ENCODE measurements at regions not wholly inside any gene's neighbourhood (a gene's known extent, or its start where the extent isn't known, plus 50 kb on each side); places are given as distances from the start of the nearest gene placed in this dataset.
"Not testable (repeated sequence)": the region's sequence is repeated elsewhere in the genome, so short reads cannot be mapped to it uniquely, and the experiment has no call there.

DNA sequence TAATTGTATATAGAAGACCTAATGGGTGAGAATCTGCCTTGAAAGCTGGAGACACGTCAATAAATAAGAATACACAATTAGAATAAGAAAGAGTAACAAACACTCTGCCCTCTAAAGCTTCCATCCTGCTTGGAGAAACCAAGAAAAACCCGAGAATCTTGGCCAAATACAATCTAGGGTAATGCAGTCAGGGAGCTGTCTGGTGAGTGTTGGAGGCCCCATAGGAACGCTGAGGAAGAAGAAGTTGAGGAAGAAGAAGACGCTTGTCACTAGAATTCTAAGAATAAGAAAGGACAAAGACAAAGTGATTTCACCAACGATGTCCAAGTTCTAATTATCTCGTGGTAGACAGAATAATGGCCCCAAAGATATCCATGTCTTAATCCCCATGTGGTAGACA lies 4485.9 kb upstream of the OR11H1 start:
- POLR2A ChIA-PET: no interaction called here
- CTCF ChIA-PET: no interaction called here
- TF ChIP-seq PKNOX1 (IDR thresholded peaks at IDR 0.05) (no peak), ELF4 (IDR thresholded peaks at IDR 0.05) (no peak), FOXA1 (IDR thresholded peaks at IDR 0.05) (no peak), ARNT (IDR thresholded peaks at IDR 0.05) (no peak), HDGF (IDR thresholded peaks at IDR 0.05; ENCODE audit: borderline replicate concordance) (no peak), ZNF384 (IDR thresholded peaks at IDR 0.05) (no peak), NFRKB (IDR thresholded peaks at IDR 0.05) (no peak), SUZ12 (IDR thresholded peaks at IDR 0.05) (no peak), SP1 (IDR thresholded peaks at IDR 0.05) (no peak), FOXM1 (IDR thresholded peaks at IDR 0.05; ENCODE audit: borderline replicate concordance) (no peak), LEF1 (IDR thresholded peaks at IDR 0.05; ENCODE audit: borderline replicate concordance) (no peak), CTBP1 (IDR thresholded peaks at IDR 0.05; ENCODE audit: borderline replicate concordance) (no peak), L3MBTL2 (conservative IDR thresholded peaks at IDR 0.05) (no peak), FOXK2 (IDR thresholded peaks at IDR 0.05) (no peak), BHLHE40 (IDR thresholded peaks at IDR 0.05; ENCODE audit: borderline replicate concordance) (no peak), TARDBP (IDR thresholded peaks at IDR 0.05) (no peak)
- DNase-seq (ENCODE audit: extremely low spot score): no peak

GRCh38 chr22:11043289-11043688 lies 4484.7 kb upstream of the OR11H1 start:
- POLR2A ChIA-PET; DNase-seq (ENCODE audit: extremely low spot score); CTCF ChIA-PET: not testable (repeated sequence)

- CTCF ChIA-PET; DNase-seq (ENCODE audit: extremely low spot score); POLR2A ChIA-PET: not testable (repeated sequence)
These were observed 4479.1 kb upstream of the OR11H1 start for GRCh38 chr22:11048884-11049283.

- DNase-seq (ENCODE audit: extremely low spot score); CTCF ChIA-PET; POLR2A ChIA-PET: not testable (repeated sequence)
These were observed 4477.8 kb upstream of the OR11H1 start for GRCh38 chr22:11050226-11050625.

- CTCF ChIA-PET; DNase-seq (ENCODE audit: extremely low spot score): not testable (repeated sequence)
These were observed 4476.4 kb upstream of the OR11H1 start for GRCh38 chr22:11051401-11052112.

DNA sequence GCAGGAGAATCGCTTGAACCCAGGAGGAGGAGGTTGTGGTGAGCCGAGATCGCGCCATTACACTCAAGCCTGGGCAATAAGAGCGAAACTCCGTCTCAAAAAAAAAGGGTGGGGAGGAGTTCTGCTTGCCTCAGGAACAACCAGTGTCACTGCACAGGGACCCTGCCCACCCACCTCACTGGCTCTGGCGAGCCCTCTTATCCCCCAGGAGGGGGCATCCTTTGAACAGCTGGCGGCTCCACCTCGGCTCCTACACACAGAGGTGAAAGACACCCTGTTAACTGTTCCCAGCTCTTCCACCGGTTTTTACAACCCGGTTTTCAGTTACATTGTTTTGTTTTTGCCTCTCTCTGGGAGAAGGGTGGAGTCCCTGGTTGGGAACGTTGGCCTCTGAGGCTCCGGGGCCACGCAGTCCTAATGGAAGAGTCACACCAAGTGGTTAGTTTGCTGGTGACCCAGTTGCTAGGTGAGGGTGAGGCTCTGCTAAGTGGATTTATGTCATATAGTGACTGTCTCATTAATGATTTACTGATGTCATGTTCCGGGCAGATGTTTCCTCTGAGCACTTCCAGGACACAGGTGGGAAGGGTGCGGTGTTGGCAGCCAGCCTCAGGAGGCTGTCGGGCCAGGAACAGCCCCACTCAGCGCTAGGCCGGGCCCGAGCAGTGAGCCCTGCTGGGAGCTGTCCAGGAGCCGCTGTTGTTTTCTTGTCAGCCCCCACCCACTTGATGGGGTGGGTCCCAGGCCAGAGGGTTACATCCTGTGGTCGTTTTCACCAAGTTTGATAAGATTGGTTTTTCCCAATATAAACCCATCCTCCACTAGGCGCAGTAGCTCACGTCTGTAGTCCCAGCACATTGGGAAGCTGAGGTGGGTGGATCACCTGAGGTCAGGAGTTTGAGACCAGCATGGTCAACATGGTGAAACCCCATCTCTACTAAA lies 4474.3 kb upstream of the OR11H1 start:
- POLR2A ChIA-PET; DNase-seq (ENCODE audit: extremely low spot score); CTCF ChIA-PET: not testable (repeated sequence)

More at GRCh38 chr22:11051401-11052112, 4476.4 kb upstream of the OR11H1 start:
- POLR2A ChIA-PET: not testable (repeated sequence)

GRCh38 chr22:11054681-11055080 lies 4473.3 kb upstream of the OR11H1 start:
- POLR2A ChIA-PET; CTCF ChIA-PET; DNase-seq (ENCODE audit: extremely low spot score): not testable (repeated sequence)

GRCh38 chr22:11055176-11055575 lies 4472.8 kb upstream of the OR11H1 start:
- CTCF ChIA-PET; POLR2A ChIA-PET; DNase-seq (ENCODE audit: extremely low spot score): not testable (repeated sequence)

DNA sequence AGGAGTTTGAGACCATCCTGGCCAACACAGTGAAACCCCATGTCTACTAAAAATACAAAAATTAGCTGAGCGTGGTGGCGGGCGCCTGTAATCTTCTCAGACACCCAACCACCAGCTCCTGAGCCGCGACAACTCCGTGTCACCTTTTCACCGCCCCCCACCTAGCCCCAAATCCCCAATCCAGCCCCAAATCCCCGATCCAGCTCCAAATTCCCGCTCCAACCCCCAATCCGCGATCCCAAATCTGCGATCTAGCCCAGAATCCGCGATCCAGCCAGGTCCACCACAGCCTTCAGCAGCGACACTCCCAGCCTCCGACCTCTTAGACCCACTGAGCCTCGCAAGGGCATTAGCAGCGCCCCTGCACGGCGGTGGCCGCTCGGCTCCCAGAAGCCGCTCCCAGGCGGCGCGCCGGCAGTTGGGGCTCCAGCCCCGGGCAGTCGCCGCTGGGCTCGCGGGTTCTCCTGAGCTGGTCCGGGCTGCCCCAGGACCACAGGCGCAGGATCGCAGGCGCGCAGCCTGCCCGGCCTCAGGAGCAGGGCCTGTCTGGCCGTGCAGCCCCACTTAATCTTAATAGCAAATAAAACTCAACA lies 4469.9 kb upstream of the OR11H1 start:
- DNase-seq (ENCODE audit: extremely low spot score); CTCF ChIA-PET; POLR2A ChIA-PET: not testable (repeated sequence)

DNA sequence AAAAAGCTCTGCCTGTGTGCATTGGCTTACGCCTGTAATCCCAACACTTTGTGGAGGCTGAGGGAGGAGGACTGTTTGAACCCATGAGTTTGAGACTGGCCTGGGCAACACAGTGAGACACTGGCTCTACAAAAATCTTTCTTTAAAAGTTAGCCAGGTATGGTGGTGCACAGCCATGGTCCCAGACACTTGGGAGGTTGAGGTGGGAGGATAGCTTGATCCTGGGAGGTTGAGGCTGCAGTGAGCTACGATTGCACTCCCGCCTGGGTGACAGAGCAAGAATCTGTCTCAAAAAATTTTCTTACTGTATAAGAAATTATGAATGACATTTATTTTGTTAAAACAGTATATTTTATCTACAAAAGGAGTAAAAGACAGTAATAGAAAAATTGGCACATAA lies 4468.9 kb upstream of the OR11H1 start:
- POLR2A ChIA-PET; DNase-seq (ENCODE audit: extremely low spot score); CTCF ChIA-PET: not testable (repeated sequence)

DNA sequence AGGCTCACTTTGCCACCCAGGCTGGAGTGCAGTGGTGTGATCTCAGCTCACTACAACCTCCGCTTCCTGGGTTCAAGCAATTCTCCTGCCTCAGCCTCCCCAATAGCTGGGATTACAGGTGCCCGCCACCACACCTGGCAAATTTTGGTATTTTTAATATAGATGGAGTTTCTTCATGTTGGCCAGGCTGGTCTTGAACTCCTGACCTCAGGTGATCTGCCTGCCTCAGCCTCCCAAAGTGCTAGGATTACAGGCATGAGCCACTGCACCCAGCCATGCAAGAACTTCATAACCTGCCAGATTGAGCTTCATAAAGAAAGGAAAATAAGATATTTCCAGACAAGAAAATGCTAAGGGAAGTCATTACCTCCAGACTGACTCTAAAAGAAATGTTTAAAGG lies 4467.2 kb upstream of the OR11H1 start:
- POLR2A ChIA-PET; DNase-seq (ENCODE audit: extremely low spot score); CTCF ChIA-PET: not testable (repeated sequence)

- POLR2A ChIA-PET; DNase-seq (ENCODE audit: extremely low spot score); CTCF ChIA-PET: not testable (repeated sequence)
These were observed 4465.5 kb upstream of the OR11H1 start for GRCh38 chr22:11062534-11062933.

DNA sequence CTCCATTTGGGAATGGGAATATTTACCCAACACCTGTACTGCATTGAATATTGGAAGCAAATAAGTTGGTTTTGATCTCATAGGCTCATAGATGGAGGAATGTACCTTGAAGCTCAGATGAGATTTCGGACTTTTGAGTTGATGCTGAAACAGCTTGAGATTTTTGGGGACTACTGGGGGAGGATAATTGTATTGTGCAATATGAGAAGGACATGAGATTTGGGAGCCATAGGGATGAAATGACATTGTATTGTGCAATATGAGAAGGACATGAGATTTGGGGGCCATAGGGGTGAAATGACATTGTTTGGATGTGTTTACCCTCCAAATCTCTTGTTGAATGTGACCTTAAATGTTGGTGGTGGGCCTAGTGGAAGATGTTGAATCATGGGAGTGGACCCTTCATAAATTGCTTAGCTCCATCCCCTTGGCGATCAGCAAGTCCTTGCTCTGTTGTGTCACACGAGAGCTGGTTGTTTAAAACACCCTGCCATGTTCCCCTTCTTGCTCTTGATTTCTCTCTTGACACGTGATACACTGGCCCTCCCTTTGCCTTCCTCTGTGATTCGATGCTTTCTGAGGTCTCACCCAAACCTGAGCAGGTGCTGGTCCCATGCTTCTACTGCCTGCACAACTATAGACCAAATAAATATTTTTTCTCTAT lies 4464.8 kb upstream of the OR11H1 start:
- CTCF ChIA-PET; DNase-seq (ENCODE audit: extremely low spot score); POLR2A ChIA-PET: not testable (repeated sequence)

- POLR2A ChIA-PET; CTCF ChIA-PET; DNase-seq (ENCODE audit: extremely low spot score): not testable (repeated sequence)
These were observed 4462.8 kb upstream of the OR11H1 start for GRCh38 chr22:11065210-11065609.
